Epidermal melanocyte (primary cell): ENCODE measurements at regions not wholly inside any gene's neighbourhood (a gene's known extent, or its start where the extent isn't known, plus 50 kb on each side); places are given as distances from the start of the nearest gene placed in this dataset.
"Not testable (repeated sequence)": the region's sequence is repeated elsewhere in the genome, so short reads cannot be mapped to it uniquely, and the experiment has no call there.

Experiments
- DNase-seq: peaks from one replicate; pipeline ENCODE4 v3.0.0; 2011; ENCODE audit warnings: low spot score; ENCODE audit not compliant: insufficient read length

DNA sequence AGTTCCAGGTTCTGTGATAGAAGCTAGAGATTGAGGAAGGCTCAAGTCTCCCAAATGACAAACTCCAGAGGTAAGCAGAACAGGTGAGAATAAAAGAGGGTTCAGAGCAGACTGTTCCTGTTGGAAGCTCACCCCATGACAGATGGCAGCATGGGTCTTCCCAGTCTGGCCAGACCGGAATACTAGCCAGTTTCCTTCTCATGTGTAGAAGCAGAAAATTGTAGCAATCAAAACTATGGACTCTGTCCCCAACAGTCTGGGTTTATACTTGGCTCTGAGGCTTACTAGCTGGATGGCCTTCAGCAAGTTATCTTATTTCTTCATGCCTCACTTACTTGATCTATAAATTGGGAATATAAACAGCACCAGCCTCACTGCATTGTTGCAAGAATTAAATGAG is 494.8 kb downstream of the MN1 start:
- DNase-seq: no peak

DNA sequence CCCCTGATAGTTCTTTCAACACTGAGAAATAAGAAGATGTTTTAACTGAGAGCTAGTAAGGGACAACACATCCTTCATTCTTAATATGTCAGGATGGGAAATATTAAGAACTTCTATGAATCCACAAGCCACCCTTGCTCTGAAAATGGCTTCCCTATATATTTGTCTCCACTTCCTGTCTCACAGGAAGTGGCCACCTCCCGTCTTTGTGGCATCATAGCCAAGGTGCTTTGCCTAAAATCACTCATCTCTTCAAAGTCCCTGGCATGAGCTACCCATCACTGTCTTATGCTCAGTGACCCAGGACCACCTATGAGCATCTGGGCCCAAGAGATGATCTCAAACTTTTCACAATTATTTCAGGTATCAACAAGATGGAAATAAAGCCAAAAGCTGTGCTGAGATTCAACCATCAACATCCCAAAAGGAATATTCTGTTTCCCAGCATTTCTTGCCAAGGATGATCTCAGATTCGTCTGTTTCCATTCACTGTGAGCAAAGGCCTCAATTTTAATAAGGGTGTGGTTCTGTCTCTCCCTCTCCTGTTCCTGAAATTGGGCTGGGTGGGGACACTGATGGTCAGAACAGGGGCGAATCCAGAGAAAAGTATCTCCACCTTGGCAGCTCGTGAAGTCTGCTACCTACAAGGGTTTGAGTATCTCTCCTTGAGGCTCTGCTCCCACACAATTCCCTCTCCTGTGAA is 493.9 kb downstream of the MN1 start:
- no peak for DNase-seq

DNA sequence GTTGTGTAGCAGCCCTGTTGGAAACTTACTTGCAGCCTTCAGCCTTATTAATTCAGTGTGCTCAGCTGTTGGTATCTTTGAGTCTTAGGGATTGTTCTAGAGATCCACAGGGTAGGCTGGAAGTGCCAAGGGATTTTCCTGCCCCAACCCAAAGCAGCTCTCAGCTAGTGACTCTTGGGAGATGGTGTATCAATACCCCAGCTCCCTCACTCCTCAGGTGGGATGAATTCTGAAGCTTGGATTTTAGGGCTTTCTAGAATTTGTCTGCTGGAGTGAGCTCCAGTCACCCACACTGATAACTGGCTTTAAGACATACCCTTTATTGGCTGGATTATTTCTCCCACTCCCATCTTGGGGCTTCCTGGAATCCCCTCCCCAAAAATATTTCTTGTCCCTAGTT is 493.0 kb downstream of the MN1 start:
- no peak for DNase-seq

DNA sequence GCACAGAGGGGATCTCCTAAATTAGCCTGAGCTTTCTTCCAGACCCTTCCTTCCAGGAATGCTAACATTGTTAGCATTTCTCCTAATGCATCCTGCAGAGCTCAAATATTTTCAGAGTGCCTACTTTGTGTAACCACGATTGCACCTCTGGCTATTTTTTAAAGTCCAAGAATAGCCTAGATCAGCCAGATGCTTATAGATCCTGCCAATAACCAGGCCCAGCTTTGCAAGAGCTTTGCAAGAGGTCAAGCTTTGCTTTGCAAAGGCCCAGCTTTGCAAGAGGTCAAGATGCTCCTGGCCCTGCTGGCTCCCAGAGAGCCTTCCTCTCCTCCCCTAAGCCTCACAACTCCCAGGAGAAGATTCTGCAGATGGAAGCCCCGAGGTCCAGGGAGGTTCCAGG is 491.9 kb downstream of the MN1 start:
- DNase-seq: no peak

DNA sequence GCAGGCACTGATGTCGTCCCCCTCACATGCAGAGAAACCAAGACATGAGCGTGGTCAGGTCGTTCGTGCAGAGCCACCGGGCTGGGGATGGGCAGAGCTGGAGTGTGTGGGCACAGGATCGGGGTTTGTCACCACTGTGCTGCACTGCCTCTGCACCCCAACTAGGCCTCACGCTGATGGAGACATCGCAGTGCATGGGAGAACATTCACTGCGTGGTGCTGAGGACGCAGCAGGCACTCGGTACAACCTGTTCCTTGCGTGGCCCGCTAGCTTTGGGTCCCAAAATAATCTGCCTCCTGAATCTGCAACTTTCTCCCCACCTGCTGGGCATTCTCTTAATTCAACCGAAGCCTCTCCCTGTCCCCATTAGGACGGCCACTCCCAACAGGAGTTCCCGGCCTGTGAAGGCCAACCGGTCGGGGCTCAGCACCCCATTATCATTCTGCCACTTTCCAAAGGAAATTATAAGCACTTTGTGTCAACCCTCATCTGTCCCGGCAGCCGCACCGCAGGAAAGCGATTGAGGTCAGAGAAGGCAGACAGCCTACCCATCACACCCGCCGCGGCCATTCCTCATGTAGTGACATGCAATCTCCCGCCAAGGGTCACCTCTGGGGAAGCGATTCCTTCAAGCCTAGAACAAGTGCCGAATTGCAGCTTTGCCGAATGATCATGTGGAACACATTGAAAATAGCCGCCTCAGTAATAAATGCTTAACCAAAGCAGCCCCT is 490.4 kb downstream of the MN1 start:
- DNase-seq: no peak

DNA sequence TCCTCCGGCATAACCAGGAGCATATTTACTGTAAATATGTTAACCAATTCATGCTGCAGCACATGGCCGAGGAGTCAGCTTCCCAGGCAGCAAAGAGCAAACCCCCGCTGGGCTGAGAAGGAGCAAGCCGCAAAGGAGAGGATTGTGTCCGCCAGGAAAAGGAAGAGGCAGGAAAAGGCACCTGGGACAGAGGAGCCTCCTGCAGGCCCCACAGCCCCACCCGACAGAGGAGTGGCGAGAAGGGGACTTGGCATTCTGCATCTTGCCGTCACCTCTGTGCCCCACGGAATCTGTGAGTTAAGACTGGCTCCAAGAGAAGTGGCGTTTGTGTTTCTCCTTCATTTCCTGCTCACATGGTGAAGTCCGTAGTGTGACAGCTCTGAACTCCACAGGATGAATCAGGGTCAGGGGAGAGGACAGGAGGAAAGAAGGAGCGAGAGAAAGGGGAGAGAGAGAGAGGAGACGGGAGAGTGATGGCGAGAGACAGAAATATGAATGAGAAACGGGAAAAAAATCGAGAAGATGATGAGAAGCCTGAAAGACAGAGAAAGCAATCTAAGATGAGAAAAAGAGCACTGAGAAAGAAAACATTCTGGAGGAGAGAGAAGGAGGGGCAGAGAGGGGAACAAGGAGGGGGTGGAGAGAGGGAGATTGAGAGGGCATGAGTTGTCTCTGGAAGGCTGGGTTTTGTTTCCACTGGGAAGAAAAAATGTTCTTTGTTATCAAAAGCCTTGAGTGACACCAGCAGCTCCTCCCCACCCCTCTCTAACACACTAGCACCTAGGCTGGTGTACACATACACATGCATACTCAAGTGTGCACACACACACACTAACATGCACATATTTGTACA is 489.6 kb downstream of the MN1 start:
- DNase-seq: no peak

DNA sequence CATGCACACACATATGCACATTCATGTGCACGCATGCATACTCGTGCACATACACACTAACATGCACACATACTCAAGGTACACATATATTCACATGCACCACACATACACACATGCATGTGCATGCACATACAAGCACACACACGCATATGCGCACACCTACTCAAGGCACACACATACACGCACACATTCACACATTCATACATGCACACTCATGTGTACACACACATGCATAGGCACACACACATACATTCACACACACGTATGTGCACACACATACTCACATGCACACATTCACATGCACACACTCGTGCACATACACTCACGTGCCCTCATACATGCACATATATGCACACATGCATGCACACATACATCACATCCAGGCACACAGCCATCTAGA is 489.0 kb downstream of the MN1 start:
- DNase-seq: no peak

DNA sequence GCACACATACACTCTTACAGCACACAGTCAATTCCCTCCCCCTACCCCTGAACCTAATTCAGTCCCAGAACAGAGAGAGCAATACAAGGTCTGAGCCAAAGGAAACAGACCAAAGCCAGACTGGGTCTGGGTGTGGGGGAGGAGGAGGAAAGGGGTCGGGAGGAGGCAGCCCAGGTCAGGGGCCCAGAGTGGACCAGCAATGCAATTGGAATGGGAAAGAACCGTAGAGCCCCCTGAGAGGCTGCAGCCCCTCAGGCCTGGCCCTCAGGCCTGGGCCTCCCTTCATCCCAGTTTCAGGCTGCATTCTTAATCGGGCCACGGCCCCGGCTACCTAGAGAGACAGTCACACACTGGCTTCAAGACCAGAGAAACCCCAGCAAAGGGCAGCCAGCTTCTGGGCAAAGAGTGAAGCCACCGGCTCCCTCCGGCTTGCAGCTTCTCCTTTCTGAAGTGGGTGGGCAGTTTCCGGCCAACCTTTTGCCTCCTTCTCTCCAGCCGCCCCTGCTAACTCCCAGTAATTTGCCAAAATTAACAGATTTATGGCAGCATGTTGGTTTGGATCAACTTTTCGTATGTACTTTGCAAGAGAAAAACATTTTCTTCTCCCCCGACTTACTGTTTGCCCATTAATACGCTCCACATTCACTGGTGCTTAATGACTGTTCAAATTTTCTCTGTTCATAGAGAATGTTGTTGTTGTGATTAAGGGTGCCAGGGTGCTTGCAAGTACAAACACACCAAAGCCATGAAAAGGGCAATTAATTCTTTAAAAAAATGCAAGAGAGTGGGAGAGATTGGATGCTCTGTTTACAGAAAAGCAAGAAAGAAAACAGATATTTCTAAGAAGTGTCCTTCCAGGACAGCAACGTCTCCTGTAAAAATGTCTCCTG is 488.3 kb downstream of the MN1 start:
- no peak for DNase-seq

DNA sequence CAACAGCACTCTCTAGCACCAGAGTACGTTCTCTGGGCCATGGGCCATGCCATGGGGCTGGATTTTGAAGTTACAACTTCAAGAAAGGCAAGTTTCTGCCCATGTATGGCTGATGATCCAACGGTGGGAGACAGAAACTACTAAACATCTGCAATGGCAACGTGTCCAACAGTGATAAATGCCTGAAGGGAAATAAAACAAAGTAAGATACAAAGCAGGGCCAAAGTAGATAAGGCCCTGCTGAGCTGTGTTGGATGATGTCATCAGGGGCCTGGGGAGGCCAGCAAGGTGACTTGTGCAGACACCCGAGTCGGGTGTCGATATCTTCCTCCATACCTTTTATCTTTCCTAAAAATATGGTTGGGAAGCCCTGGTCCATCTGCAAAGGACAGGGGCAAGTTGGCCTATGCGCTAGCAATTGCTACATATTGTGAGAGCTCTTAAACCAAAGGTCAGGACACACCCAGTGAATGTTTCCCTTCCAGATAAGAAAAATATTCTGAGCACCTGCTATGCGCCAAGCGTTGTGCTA is 487.2 kb downstream of the MN1 start:
- no peak for DNase-seq

DNA sequence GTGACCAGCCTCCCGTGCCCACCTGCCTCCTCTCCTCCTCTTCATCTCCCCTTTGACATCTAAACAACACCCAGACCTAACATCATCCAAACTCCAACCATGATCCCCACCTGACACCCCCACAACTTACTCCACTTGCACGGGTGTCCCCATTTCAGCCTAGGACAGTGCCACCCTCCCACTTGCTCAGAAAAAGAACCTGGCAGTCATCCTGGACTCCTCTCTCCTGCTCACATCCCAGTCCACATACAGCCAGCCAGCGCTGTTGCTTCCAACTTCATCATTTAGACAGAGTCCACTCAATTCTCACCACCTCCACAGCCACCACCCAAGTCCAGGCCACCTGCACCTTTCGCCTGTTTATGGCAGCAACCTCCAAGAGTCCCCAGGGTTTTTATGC is 485.7 kb downstream of the MN1 start:
- DNase-seq: no peak

DNA sequence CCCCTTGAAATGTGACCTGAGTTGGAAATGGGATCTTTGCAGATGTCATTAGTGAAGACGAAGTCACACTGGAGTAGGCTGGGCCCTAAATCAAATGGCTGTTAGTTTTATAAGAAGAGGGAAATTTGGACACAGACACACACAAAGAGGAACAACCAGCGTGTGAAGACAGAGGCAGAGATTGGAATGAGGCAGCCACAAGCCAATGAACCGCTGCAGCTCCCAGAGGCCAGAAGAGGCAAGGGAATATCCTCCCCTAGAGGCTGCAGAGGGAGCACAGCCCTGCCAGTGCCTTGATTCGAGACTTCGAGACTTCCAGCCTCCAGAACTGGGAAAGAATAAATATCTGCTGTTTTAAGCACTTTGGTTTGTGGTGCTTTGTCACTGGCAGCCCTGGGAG is 484.5 kb downstream of the MN1 start:
- DNase-seq: no peak

DNA sequence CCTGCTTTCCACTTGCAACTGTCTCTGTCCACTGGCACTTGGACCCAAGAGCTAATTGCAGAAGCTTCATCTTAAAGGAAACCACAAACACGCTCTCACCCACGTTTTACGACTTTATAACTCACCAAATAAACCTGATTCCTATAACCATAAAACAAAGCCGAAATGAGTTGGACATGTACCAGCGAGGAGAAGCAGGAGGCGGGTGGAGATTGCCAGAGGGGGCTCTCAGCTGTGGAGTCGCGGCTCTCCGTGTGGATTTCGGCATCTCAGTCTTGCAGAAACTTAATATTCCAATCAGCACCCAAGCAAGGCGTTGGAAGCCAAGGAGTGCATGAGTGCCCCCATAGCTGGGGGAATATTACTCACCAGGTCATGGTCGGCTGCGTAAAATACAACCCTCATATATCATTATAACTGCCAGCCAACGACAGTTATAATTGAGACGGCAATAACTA is 483.6 kb downstream of the MN1 start:
- DNase-seq: no peak

DNA sequence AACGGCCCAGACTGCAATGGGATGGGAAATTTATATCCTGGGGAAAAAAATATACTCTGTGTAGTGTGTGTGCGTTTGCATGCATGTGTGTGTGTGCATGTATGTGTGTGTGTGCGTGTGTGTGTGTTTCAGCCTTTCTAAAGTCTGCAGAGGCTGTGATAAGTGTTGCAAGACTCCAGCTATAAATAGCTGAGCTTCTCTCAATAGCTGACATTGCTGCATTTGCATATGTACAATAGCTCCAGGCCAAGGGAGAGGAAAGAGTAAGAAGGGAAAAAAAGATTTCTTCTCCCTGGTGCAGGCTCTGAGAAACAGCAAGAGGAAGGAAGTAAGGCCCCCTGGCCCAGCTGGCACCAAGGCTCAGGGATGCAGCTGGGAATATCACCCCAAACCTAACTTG is 483.0 kb downstream of the MN1 start:
- DNase-seq: peak; percentile 33

DNA sequence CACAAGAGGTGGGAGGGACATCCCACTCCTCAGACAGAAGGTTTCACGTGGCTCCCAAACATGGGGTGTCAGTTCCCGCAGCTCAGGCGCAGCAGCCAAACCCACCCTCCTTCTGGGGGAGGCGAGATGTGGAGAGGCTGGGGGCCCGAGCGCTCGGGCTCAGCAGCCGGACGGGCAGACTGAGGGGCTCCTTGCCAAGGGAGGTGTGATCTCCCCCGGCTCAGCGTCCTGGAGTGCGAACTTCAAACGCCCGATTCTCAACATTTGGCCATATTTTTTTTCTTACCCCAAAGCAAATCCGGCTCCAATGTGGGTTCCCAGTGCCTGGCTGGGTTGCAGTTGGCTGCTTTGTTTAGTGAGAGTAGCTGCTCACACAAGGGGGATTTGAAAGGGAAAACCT is 477.9 kb downstream of the MN1 start:
- no peak for DNase-seq

DNA sequence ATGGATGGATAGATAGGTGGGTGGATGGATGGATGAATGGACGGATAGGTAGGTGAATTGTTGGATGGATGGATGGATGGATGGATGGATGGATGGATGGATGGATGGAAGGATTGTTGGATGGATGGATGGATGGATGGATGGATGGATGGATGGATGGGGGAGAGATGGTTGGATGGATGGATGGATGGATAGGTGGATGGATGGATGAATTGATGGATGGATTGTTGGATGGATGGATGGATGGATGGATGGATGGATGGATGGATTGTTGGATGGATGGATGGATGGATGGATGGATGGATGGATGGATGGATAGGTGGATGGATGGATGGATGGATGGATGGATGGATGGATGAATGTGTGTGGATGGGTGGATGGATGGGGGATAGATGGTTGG is 476.6 kb downstream of the MN1 start:
- not testable (repeated sequence) for DNase-seq

DNA sequence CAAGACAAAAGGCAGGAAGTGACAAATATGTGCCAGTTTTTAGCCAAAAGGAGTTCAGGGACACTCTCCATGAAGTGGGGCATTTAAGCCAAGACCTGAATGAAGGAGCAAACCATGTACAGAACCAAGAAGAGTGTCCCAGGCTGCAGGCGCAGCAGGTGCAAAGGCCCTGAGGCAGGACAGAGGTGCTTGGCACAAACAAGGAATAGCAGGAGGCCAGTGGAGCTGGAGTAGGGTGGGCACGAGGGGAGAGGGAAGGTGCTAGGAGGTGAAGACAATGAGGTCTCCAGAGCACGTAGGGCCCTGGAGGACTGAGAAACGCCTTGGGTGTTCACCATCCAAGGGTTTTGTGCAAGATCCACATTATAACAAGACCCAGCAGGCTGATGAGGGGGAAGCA is 474.1 kb downstream of the MN1 start:
- DNase-seq: no peak

DNA sequence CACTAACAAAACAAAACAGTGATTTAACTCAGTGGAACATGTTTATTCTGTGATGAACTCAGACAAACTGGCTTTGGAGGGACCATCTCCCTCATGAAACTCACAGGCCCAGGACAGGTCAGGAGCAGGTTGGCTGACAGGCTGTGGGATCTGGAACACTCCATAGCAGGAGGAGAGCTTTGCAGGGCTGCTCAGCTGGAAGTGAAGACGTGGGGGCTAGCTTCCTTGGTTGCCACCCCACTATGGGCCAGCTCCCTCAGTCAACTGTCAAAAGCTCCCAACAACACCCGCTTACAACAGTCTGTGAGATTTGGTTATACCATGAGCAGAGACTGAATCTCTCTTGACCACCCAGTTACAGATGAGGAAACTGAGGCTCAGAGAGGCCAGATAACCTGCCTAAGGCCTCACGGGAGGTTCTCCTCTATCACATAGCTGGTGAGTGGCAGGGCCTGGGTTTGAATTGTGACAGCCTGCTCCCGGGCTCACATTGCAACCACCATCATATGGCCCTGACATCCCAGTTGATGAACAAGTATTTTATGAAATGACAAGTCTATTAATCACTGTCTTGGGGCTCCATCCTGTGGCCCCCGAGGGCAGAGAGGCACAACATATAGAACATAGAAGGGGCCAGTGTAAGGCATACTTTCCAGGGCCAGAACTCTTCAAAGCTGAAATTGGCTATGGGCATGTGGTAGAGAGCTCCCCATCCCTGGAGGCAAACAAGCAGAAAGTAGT is 473.4 kb downstream of the MN1 start:
- no peak for DNase-seq

DNA sequence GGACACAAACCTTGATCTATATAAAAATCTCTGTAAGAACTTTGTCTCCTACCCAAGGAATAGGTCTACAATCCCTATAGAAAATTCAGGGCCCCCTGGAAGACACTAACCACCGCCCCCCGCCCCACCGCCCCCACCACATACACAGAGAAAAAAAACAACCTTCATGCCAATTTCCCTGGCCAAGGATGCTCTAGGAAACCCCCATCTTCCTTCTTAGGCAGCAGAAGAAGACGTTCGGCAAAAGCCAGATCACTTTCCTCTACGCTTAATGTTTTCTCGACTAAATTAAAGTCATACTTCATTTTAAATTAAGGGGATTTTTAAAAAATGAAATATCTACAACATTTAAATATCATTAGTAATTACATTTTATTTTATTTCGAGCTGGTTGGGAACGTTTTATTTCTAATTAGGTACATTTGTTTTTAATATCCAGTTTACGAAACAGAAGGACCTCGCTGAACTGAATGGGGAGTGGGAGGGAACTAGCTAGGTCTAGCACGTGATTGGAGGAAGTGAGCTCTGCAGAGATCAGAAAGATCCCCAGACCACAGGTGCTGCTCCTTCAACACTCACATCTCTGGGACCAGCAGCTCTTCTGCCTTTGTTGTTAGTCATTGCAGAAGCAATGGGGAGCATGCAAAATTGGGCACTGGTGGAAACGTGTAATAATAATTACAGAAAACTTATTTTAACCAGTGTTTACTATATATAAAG is 472.3 kb downstream of the MN1 start:
- DNase-seq: no peak

DNA sequence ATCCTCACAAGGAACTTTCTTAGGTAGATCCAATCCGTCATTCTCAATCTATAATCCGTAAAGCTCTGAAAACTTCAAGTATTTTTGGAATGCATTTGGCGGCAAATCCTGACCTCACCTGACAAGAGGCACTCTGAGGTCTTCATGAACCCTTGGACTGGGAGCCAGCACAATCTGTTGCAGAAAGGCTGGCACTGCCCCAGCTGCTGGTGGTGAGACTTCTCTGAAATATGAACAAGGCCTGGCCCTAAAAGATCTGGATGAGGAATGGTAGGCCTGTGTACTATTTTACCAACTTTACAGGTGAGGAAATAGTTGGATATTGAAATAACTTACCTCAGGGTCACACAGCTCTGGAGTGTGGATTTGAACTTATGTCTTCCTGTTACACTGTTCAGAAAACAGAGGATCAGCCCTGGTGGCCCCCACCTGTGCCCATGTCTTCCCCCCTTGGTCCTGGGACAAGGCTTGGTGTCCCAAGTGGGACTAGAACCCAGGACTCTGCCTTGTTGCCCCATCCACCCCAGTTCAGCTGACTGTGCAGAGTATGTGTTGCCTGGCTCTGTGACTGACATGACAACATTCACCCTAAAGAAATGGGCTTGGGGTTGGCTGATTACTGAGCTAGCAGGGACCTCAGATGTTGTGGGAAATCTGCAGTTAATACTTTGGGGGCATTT is 471.4 kb downstream of the MN1 start:
- no peak for DNase-seq
